Epithelial cell of proximal tubule (primary cell): ENCODE measurements at regions not wholly inside any gene's neighbourhood (a gene's known extent, or its start where the extent isn't known, plus 50 kb on each side); places are given as distances from the start of the nearest gene placed in this dataset.

Experiments
- DNase-seq: peaks from one replicate; pipeline ENCODE4 v3.0.0-alpha.2; 2011; ENCODE audit warnings: low read depth
- H3K4me3 ChIP-seq: 2 replicates; pipeline ENCODE4 v1.5.1; 2011; ENCODE audit warnings: low read depth, mild to moderate bottlenecking, low read length
- CTCF ChIP-seq: conservative IDR thresholded peaks from 2 replicates; pipeline ENCODE4 v1.5.1; 2012; ENCODE audit warnings: low read depth, mild to moderate bottlenecking, low read length

- H3K4me3 ChIP-seq: no peak overlapping the region
- no peak for DNase-seq
- TF ChIP-seq CTCF: no peak
These were observed 198.6 kb upstream of the BMPER start for GRCh38 chr7:33706771-33707200.

GRCh38 chr7:33707427-33707826 is 197.9 kb upstream of the BMPER start:
- no peak for DNase-seq
- no peak for TF ChIP-seq CTCF
- H3K4me3 ChIP-seq: no peak overlapping the region

- DNase-seq: no peak
These were observed 194.7 kb upstream of the BMPER start for GRCh38 chr7:33710608-33711007.

GRCh38 chr7:33711231-33712019 is 193.9 kb upstream of the BMPER start:
- TF ChIP-seq CTCF: no peak
- no peak for DNase-seq
- no peak overlapping the region for H3K4me3 ChIP-seq

More at GRCh38 chr7:33710608-33711007, 194.7 kb upstream of the BMPER start:
- no peak overlapping the region for H3K4me3 ChIP-seq
- no peak for TF ChIP-seq CTCF

- TF ChIP-seq CTCF: no peak
- H3K4me3 ChIP-seq: no peak overlapping the region
- DNase-seq: no peak
These were observed 193.3 kb upstream of the BMPER start for GRCh38 chr7:33712020-33712414.

- TF ChIP-seq CTCF: no peak
- no peak for DNase-seq
- no peak overlapping the region for H3K4me3 ChIP-seq
These were observed 191.1 kb upstream of the BMPER start for GRCh38 chr7:33714208-33714607.
